Naive thymus-derived CD4-positive, alpha-beta T cell (primary cell): ENCODE measurements at regions not wholly inside any gene's neighbourhood (a gene's known extent, or its start where the extent isn't known, plus 50 kb on each side); places are given as distances from the start of the nearest gene placed in this dataset.

ENCODE experiments used
- ATAC-seq: fragments of 150-1000 bp; cut with Tn5 transposase; 2 replicates; pipeline ENCODE4 v1.10.0; 2021; ENCODE audit warnings: mild to moderate bottlenecking, moderate library complexity
- CTCF ChIA-PET: fragments of 350-600 bp; sonication (Branson Sonifier 250); formaldehyde crosslinking; loops from one replicate; lab custom pipeline; 2021; ENCODE audit warnings: antibody characterized with exemption; lab: Charles Lee
- POLR2A ChIA-PET: fragments of 350-600 bp; sonication (Branson Sonifier 250); formaldehyde crosslinking; loops from one replicate; lab custom pipeline; 2021; ENCODE audit warnings: antibody characterized with exemption, inconsistent platforms; lab: Charles Lee
- DNase-seq, 9 donors: peaks; one replicate each; pipeline versions ENCODE4 v3.0.0 to v3.0.0-alpha.2; 2020 to 2022; ENCODE audit warnings: mixed read lengths in 1 of 9
- H3K27ac ChIP-seq: one replicate; pipeline ENCODE4 v1.7.0; 2013; ENCODE audit warnings: mild to moderate bottlenecking, low read depth, low read length, moderate library complexity
- H3K27me3 ChIP-seq, 2 donors: one replicate each; pipeline ENCODE4 v1.7.0; 2013; ENCODE audit warnings: low read length in 2 of 2, mild to moderate bottlenecking in 2 of 2, moderate library complexity in 2 of 2; ENCODE audit not compliant: control insufficient read depth in 2 of 2, insufficient read depth in 2 of 2
- H3K36me3 ChIP-seq, 3 experiments: 1 replicate in 2 of 3; 2 replicates in 1 of 3; pipeline ENCODE4 v1.7.0; 2013; ENCODE audit warnings: low read length in 3 of 3, mild to moderate bottlenecking in 3 of 3, moderate library complexity in 1 of 3; ENCODE audit not compliant: insufficient read depth in 3 of 3, control insufficient read depth in 2 of 3
- H3K4me1 ChIP-seq, 2 donors: one replicate each; pipeline ENCODE4 v1.7.0; 2013; ENCODE audit warnings: low read length in 2 of 2, mild to moderate bottlenecking in 2 of 2, moderate library complexity in 1 of 2; ENCODE audit not compliant: control insufficient read depth in 2 of 2, insufficient read depth in 2 of 2
- H3K4me3 ChIP-seq: 2 replicates; pipeline ENCODE4 v1.7.0; 2013; ENCODE audit warnings: mild to moderate bottlenecking, low read length
- H3K9me3 ChIP-seq, 3 experiments: 1 replicate in 2 of 3; 2 replicates in 1 of 3; pipeline ENCODE4 v1.7.0; 2013; ENCODE audit warnings: low read length in 3 of 3; ENCODE audit not compliant: control insufficient read depth in 2 of 3
- H3K27ac Mint-ChIP-seq, 9 donors: one replicate each; pipeline ENCODE4 v1.8.0; 2020 to 2022; ENCODE audit warnings: mixed read lengths in 9 of 9, mild to moderate bottlenecking in 8 of 9, moderate library complexity in 5 of 9, inconsistent platforms in 2 of 9
- H3K27me3 Mint-ChIP-seq, 5 donors: one replicate each; pipeline ENCODE4 v1.8.0; 2021 to 2022; ENCODE audit warnings: mixed read lengths in 5 of 5, mild to moderate bottlenecking in 1 of 5
- H3K36me3 Mint-ChIP-seq, 5 donors: one replicate each; pipeline ENCODE4 v1.8.0; 2020 to 2022; ENCODE audit warnings: mixed read lengths in 5 of 5, mild to moderate bottlenecking in 3 of 5, inconsistent platforms in 1 of 5
- H3K4me1 Mint-ChIP-seq, 7 donors: one replicate each; pipeline ENCODE4 v1.8.0; 2020 to 2022; ENCODE audit warnings: mixed read lengths in 7 of 7, mild to moderate bottlenecking in 3 of 7, inconsistent platforms in 1 of 7
- H3K4me3 Mint-ChIP-seq, 10 donors: one replicate each; pipeline ENCODE4 v1.8.0; 2020 to 2022; ENCODE audit warnings: mild to moderate bottlenecking in 10 of 10, mixed read lengths in 10 of 10, moderate library complexity in 6 of 10, inconsistent platforms in 2 of 10
- H3K9me3 Mint-ChIP-seq, 11 donors: one replicate each; pipeline ENCODE4 v1.8.0; 2020 to 2022; ENCODE audit warnings: mixed read lengths in 11 of 11, mild to moderate bottlenecking in 4 of 11, inconsistent platforms in 1 of 11, moderate library complexity in 1 of 11
- intact Hi-C, 2 donors: fragments of 100-400 bp; cut with micrococcal nuclease; formaldehyde crosslinking; loops; one replicate each; pipeline ENCODE4 v1.15.1; 2023

GRCh38 chr7:48780862-48781261, 143.5 kb upstream of the CDC14C start:
- Mint-ChIP-seq H3K36me3 (no peaks in the 10 kb centered on the region), H3K4me1 (no peaks in the 10 kb centered on the region), H3K27me3 (no peaks in the 10 kb centered on the region), H3K27ac (no peak overlapping the region), H3K4me3 (no peak overlapping the region), H3K9me3 (peaks cover 0 to 15% (median 5%) of the 10 kb centered on the region in 11 donors)
- Histone ChIP-seq H3K4me1 (no peaks in the 10 kb centered on the region), H3K9me3 (no peaks in the 10 kb centered on the region), H3K27ac (no peak overlapping the region), H3K4me3 (no peak overlapping the region), H3K36me3 (no peaks in the 10 kb centered on the region), H3K27me3 (no peaks in the 10 kb centered on the region)
- no peak for ATAC-seq
- ChIA-PET POLR2A (no interaction called here), CTCF (no interaction called here)
- DNase-seq: no peak
- intact Hi-C loops: no loop called here

- H3K9me3 Mint-ChIP-seq: peaks cover 0 to 15% (median 7%) of the 10 kb centered on the region in 11 donors
- ATAC-seq (no peak), DNase-seq (no peak)
- no peaks in the 10 kb centered on the region for H3K27me3 Mint-ChIP-seq
- intact Hi-C loops: no loop called here
- no peak overlapping the region for H3K4me3 ChIP-seq
- no peaks in the 10 kb centered on the region for H3K4me1 Mint-ChIP-seq
- H3K27me3 ChIP-seq: no peaks in the 10 kb centered on the region
- no peak overlapping the region for H3K4me3 Mint-ChIP-seq
- no peak overlapping the region for H3K27ac ChIP-seq
- no peaks in the 10 kb centered on the region for H3K36me3 Mint-ChIP-seq
- no peaks in the 10 kb centered on the region for H3K4me1 ChIP-seq
- CTCF ChIA-PET: no interaction called here
- H3K36me3 ChIP-seq: no peaks in the 10 kb centered on the region
- no peak overlapping the region for H3K27ac Mint-ChIP-seq
- POLR2A ChIA-PET: no interaction called here
- no peaks in the 10 kb centered on the region for H3K9me3 ChIP-seq
Measured at GRCh38 chr7:48781752-48782151, 142.6 kb upstream of the CDC14C start.

DNA sequence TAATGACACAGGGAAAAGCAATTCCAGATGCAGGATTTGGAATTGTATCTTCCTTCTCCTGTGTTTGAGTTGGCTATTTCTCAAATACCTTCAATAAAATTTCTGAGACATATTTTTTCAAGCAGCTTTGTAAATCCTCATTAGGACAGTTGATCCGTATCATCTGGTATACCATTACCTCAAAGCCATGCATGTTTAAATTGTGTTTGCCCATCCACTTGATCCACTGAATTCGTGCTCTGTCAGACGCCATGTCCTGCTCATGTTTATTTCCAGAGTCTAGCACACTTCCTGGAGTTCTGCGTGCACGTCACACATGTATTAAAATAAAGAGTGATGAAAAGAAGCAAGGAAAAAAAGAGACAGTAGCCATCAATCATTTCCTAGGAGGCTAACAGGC, 141.8 kb upstream of the CDC14C start:
- Histone ChIP-seq H3K4me1 (no peaks in the 10 kb centered on the region), H3K36me3 (no peaks in the 10 kb centered on the region), H3K27ac (no peak overlapping the region), H3K27me3 (no peaks in the 10 kb centered on the region), H3K9me3 (no peaks in the 10 kb centered on the region), H3K4me3 (no peak overlapping the region)
- Mint-ChIP-seq H3K36me3 (no peaks in the 10 kb centered on the region), H3K4me3 (no peak overlapping the region), H3K9me3 (peaks cover 2 to 15% (median 9%) of the 10 kb centered on the region in 11 donors), H3K27me3 (no peaks in the 10 kb centered on the region), H3K4me1 (no peaks in the 10 kb centered on the region), H3K27ac (no peak overlapping the region)
- POLR2A ChIA-PET: no interaction called here
- ATAC-seq (no peak), DNase-seq (no peak)
- intact Hi-C loops: no loop called here
- CTCF ChIA-PET: no interaction called here

- Histone ChIP-seq H3K4me3 (no peak overlapping the region), H3K36me3 (no peaks in the 10 kb centered on the region), H3K27me3 (no peaks in the 10 kb centered on the region), H3K27ac (no peak overlapping the region), H3K4me1 (no peaks in the 10 kb centered on the region), H3K9me3 (no peaks in the 10 kb centered on the region)
- intact Hi-C loops: no loop called here
- H3K27ac Mint-ChIP-seq: no peak overlapping the region
- peaks cover 0 to 14% (median 6%) of the 10 kb centered on the region in 11 donors for H3K9me3 Mint-ChIP-seq
- DNase-seq: no peak
- no peaks in the 10 kb centered on the region for H3K4me1 Mint-ChIP-seq
- ChIA-PET POLR2A (no interaction called here), CTCF (no interaction called here)
- H3K27me3 Mint-ChIP-seq: no peaks in the 10 kb centered on the region
- no peak for ATAC-seq
- no peak overlapping the region for H3K4me3 Mint-ChIP-seq
- no peaks in the 10 kb centered on the region for H3K36me3 Mint-ChIP-seq
Measured at GRCh38 chr7:48786951-48787350, 137.4 kb upstream of the CDC14C start.

DNA sequence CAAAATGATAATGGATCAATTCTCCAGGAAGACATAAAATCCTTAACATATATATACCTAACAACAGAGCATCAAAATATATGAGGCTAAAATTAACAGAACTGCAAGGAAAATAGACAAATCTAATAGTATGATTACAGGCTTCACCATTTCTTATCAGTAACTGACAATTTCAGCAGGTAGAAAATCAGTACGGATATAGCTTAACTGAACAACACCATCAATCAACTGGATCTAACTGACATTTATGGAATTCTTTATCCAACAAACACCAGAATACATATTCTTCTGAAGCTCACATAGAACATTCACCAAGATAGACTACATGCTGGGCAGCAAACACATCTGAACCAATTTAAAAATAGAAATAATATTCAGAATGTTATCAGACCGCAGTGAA, 121.1 kb upstream of the CDC14C start:
- no peak for ATAC-seq
- POLR2A ChIA-PET: no interaction called here
- no peaks in the 10 kb centered on the region for H3K27me3 Mint-ChIP-seq

DNA sequence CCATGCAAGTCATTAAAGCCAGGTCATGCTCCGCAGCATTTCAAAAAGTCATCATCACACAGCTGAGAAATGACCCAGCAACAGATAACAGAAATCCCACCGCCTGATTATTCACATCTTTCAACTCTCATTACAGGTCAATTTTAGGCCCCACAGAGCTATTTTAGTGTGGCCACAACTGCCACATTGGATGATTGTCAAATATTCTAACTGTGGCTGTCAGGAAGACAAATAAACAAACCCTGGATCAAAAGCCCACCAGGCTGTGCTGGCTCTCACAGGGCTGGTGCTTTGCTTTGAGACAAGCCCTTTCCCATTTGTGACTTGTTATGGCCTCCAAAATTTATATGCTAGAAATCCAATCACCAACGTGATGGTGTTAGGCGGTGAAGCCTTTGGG, 117.6 kb upstream of the CDC14C start:
- no peak overlapping the region for H3K27ac Mint-ChIP-seq
- no peak overlapping the region for H3K27ac ChIP-seq
- no peak overlapping the region for H3K4me3 ChIP-seq
- ChIA-PET CTCF (no interaction called here), POLR2A (no interaction called here)
- H3K9me3 ChIP-seq: no peaks in the 10 kb centered on the region
- no peaks in the 10 kb centered on the region for H3K4me1 ChIP-seq
- H3K4me1 Mint-ChIP-seq: no peaks in the 10 kb centered on the region
- no peak for ATAC-seq
- no peaks in the 10 kb centered on the region for H3K36me3 Mint-ChIP-seq
- intact Hi-C loops: no loop called here
- DNase-seq: no peak
- H3K27me3 ChIP-seq: no peaks in the 10 kb centered on the region
- no peaks in the 10 kb centered on the region for H3K36me3 ChIP-seq
- no peaks in the 10 kb centered on the region for H3K27me3 Mint-ChIP-seq
- H3K4me3 Mint-ChIP-seq: no peak overlapping the region
- H3K9me3 Mint-ChIP-seq: peaks cover 0 to 4% (median 0%) of the 10 kb centered on the region in 11 donors

More for the DNA sequence above, 121.1 kb upstream of the CDC14C start:
- H3K9me3 Mint-ChIP-seq: peaks cover 0 to 7% (median 0%) of the 10 kb centered on the region in 11 donors
- intact Hi-C loops: no loop called here
- DNase-seq: no peak
- no peak overlapping the region for H3K4me3 Mint-ChIP-seq
- H3K4me1 Mint-ChIP-seq: no peaks in the 10 kb centered on the region
- no peak overlapping the region for H3K27ac Mint-ChIP-seq
- Histone ChIP-seq H3K27ac (no peak overlapping the region), H3K9me3 (no peaks in the 10 kb centered on the region), H3K4me3 (no peak overlapping the region), H3K36me3 (no peaks in the 10 kb centered on the region), H3K4me1 (no peaks in the 10 kb centered on the region), H3K27me3 (no peaks in the 10 kb centered on the region)
- H3K36me3 Mint-ChIP-seq: no peaks in the 10 kb centered on the region
- CTCF ChIA-PET: no interaction called here

DNA sequence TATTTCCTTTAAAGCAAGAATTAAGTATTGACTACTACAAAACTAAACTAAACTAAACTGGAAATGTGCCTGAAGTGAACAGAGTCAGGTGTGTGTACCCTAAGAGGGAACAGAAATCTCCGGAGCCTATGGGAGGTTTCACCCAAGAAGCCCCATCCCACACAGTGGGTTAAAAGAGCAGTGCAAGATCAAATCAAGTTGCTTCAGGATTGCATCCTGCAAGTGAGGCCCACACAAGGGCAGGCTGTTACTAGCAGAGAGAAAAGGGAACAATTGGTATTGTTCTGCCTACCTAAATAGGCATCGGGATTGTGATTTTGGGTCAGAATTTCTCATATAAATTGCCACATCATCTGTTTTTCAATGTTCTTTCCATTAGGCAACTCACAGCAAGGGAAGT, 113.3 kb upstream of the CDC14C start:
- Mint-ChIP-seq H3K9me3 (peaks cover 0 to 5% (median 0%) of the 10 kb centered on the region in 11 donors), H3K27ac (no peak overlapping the region), H3K4me3 (no peak overlapping the region), H3K4me1 (no peaks in the 10 kb centered on the region), H3K27me3 (no peaks in the 10 kb centered on the region), H3K36me3 (no peaks in the 10 kb centered on the region)
- Histone ChIP-seq H3K4me1 (no peaks in the 10 kb centered on the region), H3K27me3 (no peaks in the 10 kb centered on the region), H3K9me3 (no peaks in the 10 kb centered on the region), H3K27ac (no peak overlapping the region), H3K4me3 (no peak overlapping the region), H3K36me3 (no peaks in the 10 kb centered on the region)
- ChIA-PET POLR2A (no interaction called here), CTCF (no interaction called here)
- no peak for DNase-seq
- intact Hi-C loops: no loop called here
- ATAC-seq: no peak
